ENCODE measurements at regions not wholly inside any gene's neighbourhood (a gene's known extent, or its start where the extent isn't known, plus 50 kb on each side); places are given as distances from the start of the nearest gene placed in this dataset.

GRCh38 chr2:150955231-150955630 lies 306.4 kb downstream of the RBM43 start:
- DNase-seq: no peak

- no peak for DNase-seq
Observed at GRCh38 chr2:150946831-150947230, 314.8 kb downstream of the RBM43 start.

- DNase-seq: no peak
Observed at GRCh38 chr2:150944315-150944714, 317.3 kb downstream of the RBM43 start.

- no peak for DNase-seq
Observed at GRCh38 chr2:150939087-150939486, 322.6 kb downstream of the RBM43 start.

- no peak for DNase-seq
Observed at GRCh38 chr2:150938527-150938926, 323.1 kb downstream of the RBM43 start.

- DNase-seq: no peak
Observed at GRCh38 chr2:150937030-150937429, 324.6 kb downstream of the RBM43 start.

GRCh38 chr2:150931451-150931850 lies 330.2 kb downstream of the RBM43 start:
- DNase-seq: no peak

- DNase-seq: no peak
Observed at GRCh38 chr2:150925611-150926010, 336.1 kb downstream of the RBM43 start.

GRCh38 chr2:150924878-150925277 lies 336.8 kb downstream of the RBM43 start:
- no peak for DNase-seq

- no peak for DNase-seq
Observed at GRCh38 chr2:150919901-150920300, 341.8 kb downstream of the RBM43 start.

- no peak for DNase-seq
Observed at GRCh38 chr2:150917961-150918713, 343.5 kb downstream of the RBM43 start.

- no peak for DNase-seq
Observed at GRCh38 chr2:150916467-150917396, 344.9 kb downstream of the RBM43 start.

GRCh38 chr2:150911766-150912280 lies 349.8 kb downstream of the RBM43 start:
- DNase-seq: no peak

GRCh38 chr2:150909613-150910012 lies 352.1 kb downstream of the RBM43 start:
- no peak for DNase-seq

- DNase-seq: no peak
Observed at GRCh38 chr2:150909090-150909489, 352.6 kb downstream of the RBM43 start.

GRCh38 chr2:150907466-150907865 lies 354.2 kb downstream of the RBM43 start:
- DNase-seq: no peak

GRCh38 chr2:150903461-150903860 lies 358.2 kb downstream of the RBM43 start:
- DNase-seq: no peak

- DNase-seq: no peak
Observed at GRCh38 chr2:150903055-150903454, 358.6 kb downstream of the RBM43 start.

- DNase-seq: no peak
Observed at GRCh38 chr2:150900913-150901312, 360.8 kb downstream of the RBM43 start.

- no peak for DNase-seq
Observed at GRCh38 chr2:150895968-150896367, 365.7 kb downstream of the RBM43 start.

GRCh38 chr2:150889141-150889540 lies 372.5 kb downstream of the RBM43 start:
- no peak for DNase-seq

- no peak for DNase-seq
Observed at GRCh38 chr2:150888337-150888736, 373.3 kb downstream of the RBM43 start.

GRCh38 chr2:150887926-150888325 lies 373.7 kb downstream of the RBM43 start:
- no peak for DNase-seq
